Kidney tubule cell (primary cell): ENCODE measurements at regions not wholly inside any gene's neighbourhood (a gene's known extent, or its start where the extent isn't known, plus 50 kb on each side); places are given as distances from the start of the nearest gene placed in this dataset.
"Not testable (repeated sequence)": the region's sequence is repeated elsewhere in the genome, so short reads cannot be mapped to it uniquely, and the experiment has no call there.

Experiments
- DNase-seq: peaks from one replicate; pipeline ENCODE4 v3.0.0-alpha.2; 2018; ENCODE audit warnings: low spot score

DNA sequence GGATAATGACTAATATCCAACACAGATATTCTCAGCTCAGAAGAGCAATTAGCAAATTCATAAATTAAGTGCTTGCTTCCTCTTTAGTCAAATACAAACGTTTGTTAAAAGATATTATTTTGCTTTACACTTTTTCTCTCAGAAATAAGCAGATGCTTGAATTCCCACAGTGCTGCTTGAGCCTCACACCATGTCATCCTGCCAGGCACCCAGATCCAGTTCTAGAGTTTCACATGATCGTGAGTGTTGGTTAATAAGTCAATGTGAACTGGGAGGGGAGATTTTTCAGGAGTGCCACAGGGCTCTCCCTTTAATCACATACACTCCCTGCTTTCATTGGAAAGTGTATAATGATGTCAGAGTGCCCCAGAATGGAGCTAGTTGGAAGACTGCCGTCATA lies 352.0 kb downstream of the OR4F29 start:
- not testable (repeated sequence) for DNase-seq

GRCh38 chr1:98811-99210 lies 352.7 kb downstream of the OR4F29 start:
- not testable (repeated sequence) for DNase-seq

GRCh38 chr1:91279-91678 lies 360.2 kb downstream of the OR4F29 start:
- not testable (repeated sequence) for DNase-seq

DNA sequence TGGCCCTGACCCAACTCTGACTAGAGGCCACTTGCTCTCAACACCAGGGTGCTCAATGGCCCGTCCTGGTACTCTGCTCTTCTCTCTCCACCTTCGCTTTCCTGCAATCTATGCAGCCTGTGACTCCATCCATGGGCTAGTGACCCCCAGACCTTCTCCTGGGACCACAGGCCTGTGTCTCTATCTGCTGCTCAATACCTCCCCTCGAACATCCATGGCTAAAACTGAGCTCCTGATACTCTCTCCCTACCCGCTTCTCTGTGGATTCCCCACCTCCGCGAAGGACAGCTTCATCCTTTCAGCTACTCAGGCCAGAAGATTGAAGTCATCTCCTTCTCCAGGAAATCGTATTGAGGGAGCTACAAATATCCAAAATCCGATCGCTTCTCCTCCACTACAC lies 363.4 kb downstream of the OR4F29 start:
- DNase-seq = not testable (repeated sequence)

DNA sequence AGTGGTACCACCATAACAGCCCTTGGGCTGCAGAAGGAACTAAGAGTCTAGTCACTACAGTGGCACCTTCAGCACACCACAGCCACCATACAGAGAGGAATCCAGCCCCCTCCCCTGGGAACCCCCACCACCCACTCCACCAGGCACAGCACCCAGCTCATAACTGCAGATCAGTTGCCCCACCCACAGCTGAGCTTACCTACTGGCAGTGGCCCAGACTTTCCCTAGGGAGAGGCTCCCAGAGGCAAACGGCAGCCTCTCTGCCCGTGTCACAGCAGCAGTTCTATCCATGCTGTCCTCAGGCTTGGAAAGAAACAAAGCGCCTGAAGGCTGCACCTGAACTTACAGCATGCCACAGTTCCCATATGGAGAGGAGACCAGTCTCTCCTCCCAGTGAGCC lies 372.3 kb downstream of the OR4F29 start:
- DNase-seq = not testable (repeated sequence)

DNA sequence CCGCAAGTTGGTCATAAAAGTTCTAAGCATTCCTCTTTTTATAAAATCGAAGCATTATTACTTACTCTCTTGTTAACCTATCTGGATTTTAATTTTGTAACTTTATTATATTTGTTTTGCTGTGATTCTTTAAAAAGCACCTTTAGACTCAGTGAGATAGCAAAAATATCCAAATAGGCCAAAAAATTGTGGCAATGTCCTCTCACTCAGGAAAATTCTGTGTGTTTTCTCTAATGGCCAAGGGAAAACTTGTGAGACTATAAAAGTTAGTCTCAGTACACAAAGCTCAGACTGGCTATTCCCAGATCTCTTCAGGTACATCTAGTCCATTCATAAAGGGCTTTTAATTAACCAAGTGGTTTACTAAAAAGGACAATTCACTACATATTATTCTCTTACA lies 386.4 kb downstream of the OR4F29 start, which contains the start of gene OR4F5:
Gene OR4F5, plus strand, starts transcription at position 301 of the 400 bp plus-strand sequence.
- DNase-seq = not testable (repeated sequence)

DNA sequence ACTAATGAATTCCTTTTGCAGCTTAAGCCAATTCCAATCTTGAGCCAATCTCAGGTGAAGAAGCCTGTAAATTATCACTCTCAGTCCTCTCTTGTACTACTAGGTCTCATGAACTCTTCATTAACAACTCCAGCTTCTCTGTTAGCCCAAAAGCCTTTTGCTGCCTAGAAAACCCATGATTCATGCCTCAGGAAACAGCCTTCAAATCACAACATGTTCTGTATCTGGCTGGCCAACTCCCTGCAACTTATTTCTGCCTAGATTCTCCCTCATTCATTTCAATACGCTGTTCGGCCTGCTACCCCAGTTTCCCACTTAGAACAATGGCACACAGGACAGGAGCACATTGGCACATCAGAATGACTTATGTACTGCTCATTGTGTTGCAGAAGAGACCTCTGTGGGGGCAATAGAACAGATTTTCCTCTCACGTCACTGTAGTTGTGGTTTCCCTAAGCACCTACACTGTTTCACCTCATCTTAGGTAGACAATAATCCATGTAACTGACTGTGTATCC lies 395.4 kb downstream of the OR4F29 start:
- DNase-seq = not testable (repeated sequence)

DNA sequence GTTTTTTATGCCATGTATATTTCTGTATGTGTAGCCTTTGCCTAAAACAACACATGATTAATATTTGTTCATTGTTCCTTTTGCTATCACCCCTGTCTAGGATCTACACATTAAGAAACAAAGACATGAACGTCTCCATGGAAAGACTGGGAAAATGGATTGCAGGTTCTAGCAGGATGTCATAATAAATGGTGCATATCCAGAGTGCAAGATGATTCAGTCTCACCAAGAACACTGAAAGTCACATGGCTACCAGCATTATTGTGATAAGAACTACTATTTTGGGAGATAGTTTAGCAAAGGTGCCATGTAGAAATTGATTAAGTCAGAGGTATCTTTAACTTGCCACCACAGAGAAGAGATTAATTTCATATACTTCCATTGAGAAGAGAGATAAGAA lies 398.3 kb downstream of the OR4F29 start:
- DNase-seq = not testable (repeated sequence)

DNA sequence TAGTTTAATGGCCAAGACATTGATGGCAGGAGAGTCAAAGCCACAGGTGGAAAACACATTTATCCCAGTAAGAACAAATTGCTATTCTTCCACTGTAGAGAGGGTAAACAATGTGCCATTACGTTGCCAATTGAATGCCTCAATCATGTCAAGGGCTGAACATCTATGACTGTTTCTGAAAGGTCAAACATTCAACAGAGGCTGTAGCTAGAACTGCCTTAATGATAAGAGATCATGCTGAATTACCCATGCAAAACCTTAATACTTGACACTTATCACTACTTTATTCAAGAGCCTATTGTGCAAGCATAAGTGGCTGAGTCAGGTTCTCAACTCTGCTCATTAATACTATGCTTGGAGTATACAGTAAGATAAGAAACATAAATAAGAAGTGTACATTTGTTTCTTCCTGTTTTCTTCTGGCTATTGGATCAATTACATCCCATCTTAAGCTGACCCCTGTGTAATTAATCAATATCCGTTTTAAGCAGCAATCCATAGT lies 409.5 kb downstream of the OR4F29 start:
- DNase-seq = not testable (repeated sequence)

DNA sequence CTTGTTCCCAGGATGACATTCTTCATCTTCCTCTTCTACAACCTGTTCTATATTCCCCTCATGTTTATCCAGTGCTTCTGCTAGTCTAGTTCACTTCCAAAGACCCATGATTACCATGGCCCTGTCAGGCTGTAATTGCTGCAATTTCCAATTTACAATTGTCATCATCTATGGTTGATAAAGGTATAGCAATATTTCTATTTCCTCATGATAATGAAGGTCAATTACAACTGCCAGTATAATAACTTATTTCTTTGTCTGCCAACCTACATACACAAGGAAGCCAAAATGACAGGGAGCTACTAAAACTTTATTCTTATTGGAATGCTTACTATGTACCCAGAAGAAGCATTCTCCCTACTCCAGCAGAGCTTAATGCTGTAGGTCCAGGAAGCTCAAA lies 410.3 kb downstream of the OR4F29 start:
- DNase-seq = not testable (repeated sequence)

GRCh38 chr1:29183-29582 lies 422.3 kb downstream of the OR4F29 start:
- DNase-seq = not testable (repeated sequence)

DNA sequence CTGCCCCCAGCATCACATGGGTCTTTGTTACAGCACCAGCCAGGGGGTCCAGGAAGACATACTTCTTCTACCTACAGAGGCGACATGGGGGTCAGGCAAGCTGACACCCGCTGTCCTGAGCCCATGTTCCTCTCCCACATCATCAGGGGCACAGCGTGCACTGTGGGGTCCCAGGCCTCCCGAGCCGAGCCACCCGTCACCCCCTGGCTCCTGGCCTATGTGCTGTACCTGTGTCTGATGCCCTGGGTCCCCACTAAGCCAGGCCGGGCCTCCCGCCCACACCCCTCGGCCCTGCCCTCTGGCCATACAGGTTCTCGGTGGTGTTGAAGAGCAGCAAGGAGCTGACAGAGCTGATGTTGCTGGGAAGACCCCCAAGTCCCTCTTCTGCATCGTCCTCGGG lies 434.2 kb downstream of the OR4F29 start:
- not testable (repeated sequence) for DNase-seq

DNA sequence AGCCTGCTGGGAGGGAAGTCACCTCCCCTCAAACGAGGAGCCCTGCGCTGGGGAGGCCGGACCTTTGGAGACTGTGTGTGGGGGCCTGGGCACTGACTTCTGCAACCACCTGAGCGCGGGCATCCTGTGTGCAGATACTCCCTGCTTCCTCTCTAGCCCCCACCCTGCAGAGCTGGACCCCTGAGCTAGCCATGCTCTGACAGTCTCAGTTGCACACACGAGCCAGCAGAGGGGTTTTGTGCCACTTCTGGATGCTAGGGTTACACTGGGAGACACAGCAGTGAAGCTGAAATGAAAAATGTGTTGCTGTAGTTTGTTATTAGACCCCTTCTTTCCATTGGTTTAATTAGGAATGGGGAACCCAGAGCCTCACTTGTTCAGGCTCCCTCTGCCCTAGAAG lies 435.5 kb downstream of the OR4F29 start:
- DNase-seq = not testable (repeated sequence)

- DNase-seq = not testable (repeated sequence)
These were observed 441.3 kb downstream of the OR4F29 start for GRCh38 chr1:9941-10717.
